Heart left ventricle (tissue), 16 donors: ENCODE measurements at regions not wholly inside any gene's neighbourhood (a gene's known extent, or its start where the extent isn't known, plus 50 kb on each side); places are given as distances from the start of the nearest gene placed in this dataset.
A peak's percentile ranks its signal among the peaks of the same experiment; 100 is the strongest.

Source experiments
- ATAC-seq, 4 donors: fragments of 200-7000 bp; cut with Tn5 transposase; one replicate each; pipeline ENCODE4 v1.9.1; 2020 to 2022; ENCODE audit warnings: moderate library complexity in 4 of 4, mild to moderate bottlenecking in 3 of 4, moderate number of reproducible peaks in 1 of 4
- DNase-seq, 5 donors: peaks; one replicate each; pipeline ENCODE4 v3.0.0-alpha.2; 2020
- H3K27ac ChIP-seq, 12 donors: fragments of 200-600 bp; sonication (generic) in 4 of 12; one replicate each; pipeline versions ENCODE4 v1.5.0 to v1.8.0; 2016 to 2022; ENCODE audit warnings: mild to moderate bottlenecking in 2 of 12
- H3K27me3 ChIP-seq, 9 donors: fragments of 200-600 bp; sonication (generic) in 2 of 9; one replicate each; pipeline versions ENCODE4 v1.5.1 to v1.8.0; 2016 to 2022; ENCODE audit warnings: mild to moderate bottlenecking in 3 of 9
- H3K36me3 ChIP-seq, 9 donors: fragments of 200-600 bp; sonication (generic) in 2 of 9; one replicate each; pipeline versions ENCODE4 v1.5.0 to v1.8.0; 2018 to 2022; ENCODE audit warnings: mild to moderate bottlenecking in 2 of 9
- H3K4me1 ChIP-seq, 12 donors: fragments of 200-600 bp; sonication (generic) in 4 of 12; one replicate each; pipeline versions ENCODE4 v1.5.0 to v1.8.0; 2016 to 2022; ENCODE audit warnings: mild to moderate bottlenecking in 3 of 12
- H3K4me3 ChIP-seq, 12 donors: fragments of 200-600 bp; sonication (generic) in 4 of 12; one replicate each; pipeline versions ENCODE4 v1.5.0 to v1.8.0; 2017 to 2022; ENCODE audit warnings: mild to moderate bottlenecking in 9 of 12, moderate library complexity in 4 of 12
- H3K9me3 ChIP-seq, 12 donors: fragments of 200-600 bp; sonication (generic) in 4 of 12; one replicate each; pipeline versions ENCODE4 v1.5.0 to v1.8.0; 2016 to 2022; ENCODE audit warnings: mild to moderate bottlenecking in 1 of 12
- POLR2A ChIP-seq, 2 donors: fragments of 450-650 bp; IDR thresholded peaks; one replicate each; pipeline ENCODE4 v1.6.1; 2017; ENCODE audit warnings: antibody characterized with exemption in 2 of 2, mild to moderate bottlenecking in 2 of 2, moderate library complexity in 2 of 2
- WGBS, 4 donors: extraction: QIAGEN DNeasy Blood & Tissue Kit in 2 of 4; methylation state at CpG; one replicate each; pipeline versions ENCODE4 v1.1.5 to v1.1.7; 2013 to 2018; 5-methylcytosine and 5-hydroxymethylcytosine counted together
- intact Hi-C, 10 donors: fragments of 100-400 bp; cut with DNase I; formaldehyde crosslinking; loops; one replicate each; pipeline versions ENCODE4 v1.11.1 to v1.14.2; 2022
- TF ChIP-seq, protein P1 (sequence below), 12 donors: fragments of 200-600 bp; sonication (generic) in 4 of 12; IDR thresholded peaks; one replicate each; pipeline versions ENCODE4 v1.5.0 to v1.8.0; 2018 to 2022; ENCODE audit warnings: antibody characterized with exemption in 12 of 12, mild to moderate bottlenecking in 5 of 12
- donor health status: ischemic (EF 13 %, LVEDD 7.1; RV severe dilation, severe dysfunction).
- donor health status: healthy with polysubstance abuse.
- donor health status: DM: no; HTN: yes; CAD: no.
- donor health status: DM: no; HTN: no; CAD: no.
- donor health status: ischemic (EF 25% LVEDD 6.9; RV normal size, moderate dysfunction).
- donor health status: ischemic (EF 25% LVEDD 5.7; RV mildly dilated, moderate dysfunction).
- donor health status: healthy.
- donor health status: DM: yes; HTN: yes; CAD: no.
- donor health status: ischemic (EF 35%, LVEDD 5.7; RV mildly dilated, moderate dysfunction).
- donor health status: nonischemic (EF 11% LVEDD 7.7; RV severe dilation, severe dysfunction).
- donor health status: DM: yes; HTN: yes; CAD: no.
- donor health status: PGD.
- donor health status: ischemic (EF 29% LVEDD 5.4; RV normal size, mild dysfunction).
- donor health status: nonischemic (EF 23%, LVEDD 6.1; RV moderate dilation, normal function).

DNA sequence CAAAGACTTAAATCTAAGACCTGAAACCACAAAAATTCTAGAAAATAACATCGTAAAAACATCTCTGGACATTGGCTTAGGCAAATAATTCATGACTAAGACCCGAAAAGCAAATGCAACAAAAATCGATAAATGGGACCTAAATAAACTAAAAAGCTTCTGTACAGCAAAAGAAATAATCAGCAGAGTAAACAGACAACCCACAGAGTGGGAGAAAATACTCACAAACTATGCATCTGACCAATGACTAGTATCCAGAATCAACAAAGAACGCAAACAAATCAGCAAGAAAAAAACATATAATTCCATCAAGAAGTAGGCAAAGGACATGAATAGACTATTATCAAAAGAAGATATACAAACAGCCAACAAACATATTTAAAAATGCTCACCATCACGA, 749.4 kb downstream of the PLOD2 start:
- Histone ChIP-seq H3K4me1 (no peaks in the 10 kb centered on the region), H3K36me3 (no peaks in the 10 kb centered on the region), H3K4me3 (no peak overlapping the region), H3K9me3 (peaks cover 0 to 11% (median 0%) of the 10 kb centered on the region in 12 donors), H3K27me3 (no peaks in the 10 kb centered on the region), H3K27ac (no peak overlapping the region)
- intact Hi-C loops: no loop called here
- DNase-seq (no peak), ATAC-seq (no peak)
- WGBS, 4 donors: 79 to 92% (median 85%) methylated on average over 5 of the region's 5 CpGs
- TF ChIP-seq, protein P1, sequence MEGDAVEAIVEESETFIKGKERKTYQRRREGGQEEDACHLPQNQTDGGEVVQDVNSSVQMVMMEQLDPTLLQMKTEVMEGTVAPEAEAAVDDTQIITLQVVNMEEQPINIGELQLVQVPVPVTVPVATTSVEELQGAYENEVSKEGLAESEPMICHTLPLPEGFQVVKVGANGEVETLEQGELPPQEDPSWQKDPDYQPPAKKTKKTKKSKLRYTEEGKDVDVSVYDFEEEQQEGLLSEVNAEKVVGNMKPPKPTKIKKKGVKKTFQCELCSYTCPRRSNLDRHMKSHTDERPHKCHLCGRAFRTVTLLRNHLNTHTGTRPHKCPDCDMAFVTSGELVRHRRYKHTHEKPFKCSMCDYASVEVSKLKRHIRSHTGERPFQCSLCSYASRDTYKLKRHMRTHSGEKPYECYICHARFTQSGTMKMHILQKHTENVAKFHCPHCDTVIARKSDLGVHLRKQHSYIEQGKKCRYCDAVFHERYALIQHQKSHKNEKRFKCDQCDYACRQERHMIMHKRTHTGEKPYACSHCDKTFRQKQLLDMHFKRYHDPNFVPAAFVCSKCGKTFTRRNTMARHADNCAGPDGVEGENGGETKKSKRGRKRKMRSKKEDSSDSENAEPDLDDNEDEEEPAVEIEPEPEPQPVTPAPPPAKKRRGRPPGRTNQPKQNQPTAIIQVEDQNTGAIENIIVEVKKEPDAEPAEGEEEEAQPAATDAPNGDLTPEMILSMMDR (IDR thresholded peaks at IDR 0.05): no peak
- no peak for TF ChIP-seq POLR2A (IDR thresholded peaks at IDR 0.05)

GRCh38 chr3:145417678-145418077, 743.3 kb downstream of the PLOD2 start:
- DNase-seq: no peak
- no peak for ATAC-seq
- peaks cover 0 to 6% (median 0%) of the 10 kb centered on the region in 12 donors for H3K9me3 ChIP-seq
- no peaks in the 10 kb centered on the region for H3K27me3 ChIP-seq
- intact Hi-C loops: no loop called here
- no peaks in the 10 kb centered on the region for H3K36me3 ChIP-seq
- TF ChIP-seq, protein P1 (IDR thresholded peaks at IDR 0.05): no peak
- no peak for TF ChIP-seq POLR2A (IDR thresholded peaks at IDR 0.05)
- 0 to 95% (median 68%) methylated on average over 1 of the region's 1 CpG for WGBS, 4 donors
- H3K4me3 ChIP-seq: no peak overlapping the region
- no peak overlapping the region for H3K27ac ChIP-seq
- H3K4me1 ChIP-seq: no peaks in the 10 kb centered on the region

DNA sequence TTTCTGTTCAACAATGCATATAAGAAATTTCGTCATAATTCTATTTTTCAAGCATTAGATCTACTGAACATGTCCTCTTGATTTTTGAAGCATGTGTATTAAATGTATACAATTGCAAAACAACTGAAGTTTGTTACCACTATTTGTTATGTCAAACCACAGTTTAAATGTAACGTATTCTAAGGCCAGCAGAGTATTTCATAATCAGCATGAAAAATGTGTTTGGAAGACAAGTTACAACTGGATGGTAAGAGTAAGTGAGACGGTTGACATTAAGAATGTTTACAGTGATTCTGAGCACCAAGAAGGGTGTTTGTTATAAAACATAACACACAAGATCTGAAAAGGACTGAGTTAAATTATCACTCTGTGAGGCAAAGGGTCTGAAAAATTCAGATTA, 738.4 kb downstream of the PLOD2 start:
- DNase-seq (no peak), ATAC-seq (no peak)
- no peaks in the 10 kb centered on the region for H3K27me3 ChIP-seq
- H3K36me3 ChIP-seq: no peaks in the 10 kb centered on the region
- 54 to 80% (median 71%) methylated on average over 3 of the region's 3 CpGs for WGBS, 4 donors
- H3K27ac ChIP-seq: no peak overlapping the region
- TF ChIP-seq POLR2A (IDR thresholded peaks at IDR 0.05): no peak
- TF ChIP-seq, protein P1 (IDR thresholded peaks at IDR 0.05): no peak
- H3K9me3 ChIP-seq: no peaks in the 10 kb centered on the region
- H3K4me3 ChIP-seq: no peak overlapping the region
- intact Hi-C loops: no loop called here
- no peaks in the 10 kb centered on the region for H3K4me1 ChIP-seq

DNA sequence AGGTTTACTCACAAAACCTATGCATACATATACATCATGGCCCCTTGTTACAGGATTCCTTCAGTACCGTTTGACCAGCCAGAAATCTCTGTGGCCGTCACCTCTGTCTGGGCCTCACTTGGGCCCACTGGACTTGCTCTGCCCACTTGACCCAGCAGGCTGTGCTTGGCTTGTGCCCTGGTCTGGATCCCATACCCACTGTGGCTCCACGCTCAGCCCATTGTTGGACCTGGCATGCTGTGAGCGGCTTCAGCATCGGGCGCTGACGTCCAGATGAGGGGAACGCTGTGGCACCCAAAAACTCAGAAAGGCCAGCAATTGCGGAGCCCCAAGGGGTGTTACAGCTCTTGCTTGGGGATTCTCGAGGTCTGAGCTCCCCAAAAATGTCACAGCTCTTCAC, 733.6 kb downstream of the PLOD2 start:
- no peak for TF ChIP-seq POLR2A (IDR thresholded peaks at IDR 0.05)
- TF ChIP-seq, protein P1 (IDR thresholded peaks at IDR 0.05): no peak
- no peaks in the 10 kb centered on the region for H3K4me1 ChIP-seq
- no peaks in the 10 kb centered on the region for H3K27me3 ChIP-seq
- no peak overlapping the region for H3K4me3 ChIP-seq
- no peaks in the 10 kb centered on the region for H3K36me3 ChIP-seq
- no peak overlapping the region for H3K27ac ChIP-seq
- peak in 1 of 5 donors; percentile 14 for DNase-seq
- H3K9me3 ChIP-seq: peaks cover 0 to 3% (median 0%) of the 10 kb centered on the region in 12 donors
- WGBS, 4 donors: 92 to 96% (median 94%) methylated on average over 9 to 10 of the region's 10 CpGs
- intact Hi-C loops: no loop called here
- no peak for ATAC-seq
